NCI-H526 (cell line): ENCODE measurements at regions not wholly inside any gene's neighbourhood (a gene's known extent, or its start where the extent isn't known, plus 50 kb on each side); places are given as distances from the start of the nearest gene placed in this dataset.

Source experiments
- DNase-seq, 2 experiments: peaks; one replicate each; lab custom pipeline; 2025; lab: John Stamatoyannopoulos, UW

DNA sequence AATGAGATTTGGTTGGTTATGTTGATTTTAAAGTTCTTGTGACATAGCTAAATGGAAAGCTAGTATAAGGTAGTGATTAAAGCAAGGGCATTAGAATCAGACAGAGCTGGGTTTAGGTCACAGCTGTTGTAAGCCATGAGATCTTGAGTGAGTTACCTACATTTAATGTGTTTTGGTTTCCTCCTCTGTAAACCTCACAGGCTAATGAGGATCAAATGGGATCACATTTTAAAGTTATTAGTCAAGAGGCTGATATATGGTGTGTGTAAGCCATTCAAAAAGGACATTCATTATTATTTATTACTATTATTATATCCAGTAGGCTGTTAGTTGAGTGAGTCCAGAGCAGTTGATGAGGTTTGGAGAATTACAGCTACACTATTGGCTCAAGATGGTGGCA lies 416.2 kb downstream of the IRS1 start:
- DNase-seq, result no peak

DNA sequence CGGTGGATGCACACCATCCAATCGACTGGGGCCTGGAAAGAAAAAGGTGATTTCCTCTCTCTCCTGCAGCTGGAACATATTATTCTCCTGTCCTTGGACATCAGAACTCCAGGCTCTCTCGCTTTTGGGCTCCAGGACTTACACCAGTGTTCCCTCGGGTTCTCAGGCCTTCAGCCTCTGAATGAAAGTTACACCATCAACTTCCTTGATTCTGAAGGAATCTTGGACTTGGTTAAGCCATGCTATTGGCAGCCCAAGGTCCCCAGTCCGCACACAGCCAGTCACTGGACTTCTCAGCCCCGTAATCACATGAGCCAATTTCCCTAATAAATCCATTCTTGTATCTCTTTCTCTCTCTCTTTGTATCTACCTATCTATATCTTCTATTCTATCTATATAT lies 418.9 kb downstream of the IRS1 start:
- DNase-seq, result no peak

DNA sequence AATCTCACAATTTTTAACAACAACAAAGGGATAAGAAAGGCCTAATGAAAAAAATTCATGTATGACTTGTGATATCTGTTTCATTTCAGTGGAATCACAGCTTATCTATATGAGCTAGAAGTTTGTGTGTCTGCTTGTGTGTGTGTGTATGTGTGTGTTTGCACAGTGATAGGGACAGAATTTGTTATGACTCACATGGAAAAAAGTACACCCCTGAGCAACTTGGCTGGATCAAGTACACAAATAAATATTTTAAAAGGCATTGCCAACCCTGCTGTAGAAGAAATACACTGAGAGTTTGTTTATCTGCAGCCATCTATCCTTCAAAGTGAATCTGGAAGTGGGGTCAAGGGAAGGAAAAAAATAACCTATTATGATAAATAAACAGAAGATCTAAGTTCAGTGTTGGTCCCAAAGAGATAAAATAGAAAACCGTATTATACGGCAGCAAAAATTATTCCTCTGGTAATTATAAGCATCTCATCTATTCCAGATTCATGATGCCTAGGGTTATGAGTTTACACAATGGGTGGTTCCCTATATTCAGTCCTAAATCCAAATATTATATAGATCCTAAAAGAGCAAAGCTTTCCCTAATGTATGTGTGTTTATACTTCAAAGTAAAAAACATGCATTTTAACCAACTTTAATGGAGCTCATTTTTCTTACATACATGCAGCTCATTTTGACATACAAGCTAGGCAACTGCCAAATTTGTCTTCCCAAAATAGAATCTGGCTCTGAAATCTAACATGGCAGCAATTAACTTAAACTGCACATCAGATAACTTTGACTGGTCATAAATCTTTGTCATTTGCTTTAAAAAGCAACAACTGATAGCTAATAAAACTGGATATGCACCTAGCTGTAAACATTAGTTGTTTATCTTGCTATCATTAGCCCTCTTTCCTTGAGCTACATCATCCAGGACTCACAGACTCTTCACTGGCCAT lies 420.6 kb downstream of the IRS1 start:
- DNase-seq, result no peak

DNA sequence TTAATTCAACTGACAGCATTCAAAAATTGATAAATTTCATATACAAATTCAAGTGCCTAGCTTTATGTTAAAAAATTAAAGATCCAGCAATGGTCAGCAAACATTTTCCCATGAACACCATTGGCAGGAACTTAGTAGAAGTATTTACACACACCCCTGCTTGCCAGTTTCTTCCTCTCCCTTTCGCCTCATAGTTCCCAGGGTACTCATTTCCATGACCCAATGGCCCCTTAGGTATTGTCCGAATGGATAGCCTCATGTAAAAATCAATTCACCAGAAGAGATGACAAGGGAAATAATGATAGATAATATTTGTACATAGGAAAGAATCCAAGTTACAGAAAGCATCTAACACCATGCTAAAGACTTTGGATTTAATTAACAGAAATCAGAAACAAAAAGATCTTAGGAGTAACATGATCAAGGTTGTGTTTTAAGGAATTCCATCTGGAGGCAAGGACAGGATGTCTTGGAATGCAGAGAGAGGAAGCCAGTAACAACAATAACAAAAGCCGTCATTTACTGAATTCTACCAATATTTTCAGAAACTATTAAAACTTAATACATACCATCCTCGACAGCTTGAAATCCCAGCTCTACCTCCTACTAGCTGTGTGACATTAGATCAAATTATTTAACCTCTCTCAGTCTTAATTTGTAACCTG lies 423.0 kb downstream of the IRS1 start:
- DNase-seq, result no peak

DNA sequence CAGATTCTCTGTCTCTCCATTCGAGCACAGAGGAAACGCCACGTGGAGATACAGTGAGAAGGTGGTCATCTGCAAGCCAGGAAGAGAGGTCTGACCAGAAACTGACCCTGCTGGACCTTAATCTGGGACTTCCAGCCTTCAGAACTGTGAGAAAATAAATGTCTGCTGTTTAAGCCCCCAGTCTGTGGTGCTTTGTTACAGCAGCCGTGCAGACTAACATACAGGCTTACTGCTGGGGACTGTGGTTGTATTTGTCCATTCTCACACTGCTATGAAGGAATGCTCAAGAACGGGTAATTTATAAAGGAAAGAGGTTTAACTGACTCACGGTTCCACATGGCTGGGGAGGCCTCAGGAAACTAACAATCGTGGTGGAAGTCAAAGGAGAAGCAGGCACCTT lies 432.7 kb downstream of the IRS1 start:
- no peak for DNase-seq

DNA sequence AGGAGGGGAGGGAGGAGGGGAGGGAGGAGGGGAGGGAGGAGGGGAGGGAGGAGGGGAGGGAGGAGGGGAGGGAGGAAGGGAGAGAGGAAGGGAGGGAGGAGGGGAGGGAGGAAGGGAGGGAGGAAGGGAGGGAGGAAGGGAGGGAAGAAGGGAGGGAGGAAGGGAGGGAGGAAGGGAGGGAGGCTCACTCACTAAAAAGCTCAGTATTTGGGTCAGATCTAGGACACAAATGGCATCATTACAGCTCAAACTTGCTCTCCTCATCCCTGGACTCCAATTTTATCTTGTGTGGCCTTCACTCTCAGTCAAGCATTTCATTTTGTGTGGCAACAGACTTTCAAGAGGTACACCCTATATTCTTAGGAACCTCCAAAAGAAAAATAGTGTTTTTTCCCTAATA lies 435.4 kb downstream of the IRS1 start:
- DNase-seq, result no peak

DNA sequence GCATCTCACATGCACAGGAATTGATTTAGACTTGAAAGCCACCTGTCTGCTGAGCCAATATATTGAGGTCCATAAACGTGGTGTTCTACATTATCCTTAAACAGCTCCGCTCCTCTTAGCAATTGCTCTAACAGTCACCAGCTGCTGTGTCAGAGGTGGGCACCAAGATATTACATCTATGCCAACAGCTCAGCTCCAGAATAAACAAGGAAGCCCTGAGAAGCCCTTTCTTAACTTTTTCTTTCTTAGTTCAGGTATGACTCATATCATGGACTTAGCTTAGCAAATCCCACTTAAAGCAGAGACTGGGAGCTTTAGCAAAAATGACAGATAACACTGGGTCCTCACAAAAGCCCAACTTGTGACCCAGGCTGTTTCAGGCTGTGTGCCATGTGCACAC lies 436.6 kb downstream of the IRS1 start:
- no peak for DNase-seq

DNA sequence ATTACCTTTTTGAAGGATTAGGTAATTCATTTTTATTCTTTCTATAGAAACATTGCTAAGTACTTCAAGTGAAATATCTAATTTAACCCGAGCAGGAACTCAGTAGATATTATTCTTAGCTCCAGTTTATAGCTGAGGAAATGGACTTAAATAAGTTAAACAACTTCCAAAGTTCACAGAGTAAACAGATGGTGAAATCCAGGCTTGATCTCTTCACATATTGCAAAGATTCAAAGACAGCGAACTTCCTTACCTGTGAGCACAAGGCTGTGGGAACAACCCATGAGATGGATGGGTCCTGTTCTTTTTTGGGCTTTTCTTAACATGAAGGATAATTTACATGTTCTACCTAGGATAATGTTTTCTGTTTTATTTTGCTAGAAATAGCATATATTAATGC lies 439.0 kb downstream of the IRS1 start:
- no peak for DNase-seq

DNA sequence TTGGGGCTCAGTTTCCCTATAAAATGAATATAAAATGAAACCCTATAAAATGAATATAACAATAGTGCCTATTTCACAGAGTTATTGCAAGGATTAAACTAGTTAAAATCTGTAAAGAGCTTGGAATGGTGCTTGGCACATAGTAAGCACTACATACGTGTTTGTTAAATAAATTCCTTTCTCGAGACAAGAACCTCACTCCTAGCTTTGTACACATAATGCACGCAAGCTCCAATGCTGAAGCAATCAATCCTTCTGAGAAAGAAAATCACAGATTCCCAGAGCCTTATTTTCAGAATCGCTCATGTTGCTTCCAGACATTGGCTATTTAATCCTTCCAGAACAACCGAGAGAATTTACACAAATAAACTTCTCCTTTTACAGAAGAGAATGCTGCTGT lies 440.9 kb downstream of the IRS1 start:
- DNase-seq, result no peak

DNA sequence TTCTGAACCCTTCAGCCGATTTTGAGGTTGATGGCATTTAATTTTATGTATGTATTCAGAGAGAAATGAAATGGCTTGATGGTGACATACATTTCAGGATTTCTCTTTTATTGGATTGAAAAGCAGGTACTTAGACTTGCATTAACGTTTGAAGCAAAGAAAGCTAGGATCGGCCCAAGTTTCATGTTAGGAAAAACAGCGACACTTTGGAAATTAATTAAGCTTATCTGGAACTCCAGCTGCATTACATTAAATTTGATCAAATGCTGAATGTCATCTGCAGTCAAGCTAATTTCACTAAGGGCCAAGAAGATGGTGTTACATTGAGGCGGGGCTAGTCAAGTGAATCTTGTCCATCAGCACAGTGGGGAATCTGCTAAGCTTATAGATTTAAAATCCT lies 441.8 kb downstream of the IRS1 start:
- no peak for DNase-seq

DNA sequence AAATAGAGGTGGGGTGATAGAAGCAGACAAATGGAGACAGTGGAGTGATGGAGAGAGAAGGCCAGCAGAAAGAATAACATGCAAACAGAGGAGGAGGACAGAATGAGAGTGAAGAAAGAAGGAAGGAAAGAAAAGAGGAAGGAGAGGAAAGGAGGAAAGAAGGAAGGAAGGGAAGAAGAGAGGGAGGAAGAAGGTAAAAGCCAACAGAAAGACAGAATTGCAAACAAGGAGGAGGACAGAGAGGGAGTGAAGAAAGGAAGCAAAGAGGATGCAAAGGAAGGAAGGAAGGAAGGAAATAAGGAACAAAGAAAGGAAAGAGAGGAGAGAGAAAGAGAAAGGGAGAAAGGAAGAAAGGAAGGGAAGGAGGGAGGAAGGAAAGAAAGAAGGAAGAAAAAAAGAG lies 444.0 kb downstream of the IRS1 start:
- no peak for DNase-seq

DNA sequence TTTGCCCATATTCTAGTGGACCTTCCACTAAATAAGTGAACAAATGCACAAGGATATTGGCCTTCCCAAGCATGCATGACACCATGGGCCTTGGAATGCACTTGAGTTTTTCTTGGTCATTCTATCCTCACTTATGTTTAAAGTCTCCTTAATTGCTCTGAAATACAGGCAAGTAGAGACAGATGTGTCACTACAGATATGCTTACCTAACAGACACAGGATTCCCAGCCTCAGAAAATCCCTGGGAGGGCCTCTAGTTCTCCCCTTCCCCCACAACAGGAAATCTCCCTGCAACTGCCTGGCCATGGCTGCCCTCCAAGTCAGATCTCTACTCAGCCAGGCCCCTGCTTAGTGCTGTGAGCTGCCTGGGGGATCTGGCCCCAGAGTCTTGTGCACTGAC lies 445.2 kb downstream of the IRS1 start:
- no peak for DNase-seq

DNA sequence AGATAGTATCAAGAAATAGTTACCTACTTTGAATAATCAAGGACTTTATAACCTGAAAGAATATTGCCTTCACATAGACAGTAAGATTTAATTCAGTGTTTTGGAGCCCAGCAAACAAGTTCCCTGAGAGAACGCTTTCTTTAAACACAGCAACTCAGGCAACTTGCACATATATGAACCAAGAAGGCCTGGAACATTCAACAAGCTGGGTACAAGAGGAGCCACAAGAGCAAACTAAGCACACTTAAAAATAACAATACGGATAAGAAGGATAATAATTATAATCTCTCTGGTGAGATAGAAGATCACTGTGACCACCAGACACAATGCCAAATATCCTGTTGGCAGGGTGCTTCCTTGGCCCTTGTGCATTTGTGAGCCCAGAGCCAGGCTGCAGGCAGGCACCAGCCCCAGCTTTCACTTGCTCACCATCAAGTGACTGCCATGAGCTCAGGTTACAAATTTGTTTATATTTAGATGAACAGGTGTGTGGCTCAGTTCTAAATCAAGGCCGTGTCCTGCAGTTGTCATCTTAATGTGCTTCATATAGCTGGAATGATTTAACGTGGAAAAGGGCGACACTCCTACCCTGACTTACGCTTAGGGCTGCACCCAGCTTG lies 446.6 kb downstream of the IRS1 start:
- DNase-seq, result peak; percentile 76 to 90

DNA sequence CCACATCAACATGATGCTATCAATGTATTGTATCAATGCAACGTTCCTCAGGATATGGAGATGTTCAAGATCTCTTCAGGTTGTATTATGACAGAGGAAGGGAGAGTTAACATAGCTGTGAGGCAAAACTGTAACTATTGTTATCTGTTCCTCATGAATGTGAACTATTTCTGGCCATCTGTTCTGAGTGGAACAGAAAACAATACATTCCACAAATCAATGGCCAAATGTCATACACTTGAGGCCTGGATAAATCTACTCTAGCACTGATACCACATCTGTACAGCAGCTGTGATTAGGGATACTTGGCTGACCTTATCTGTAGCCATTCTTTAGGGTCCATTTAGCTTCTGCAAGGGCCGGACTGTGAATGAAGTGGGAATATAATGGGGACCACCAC lies 447.9 kb downstream of the IRS1 start:
- DNase-seq, result no peak

DNA sequence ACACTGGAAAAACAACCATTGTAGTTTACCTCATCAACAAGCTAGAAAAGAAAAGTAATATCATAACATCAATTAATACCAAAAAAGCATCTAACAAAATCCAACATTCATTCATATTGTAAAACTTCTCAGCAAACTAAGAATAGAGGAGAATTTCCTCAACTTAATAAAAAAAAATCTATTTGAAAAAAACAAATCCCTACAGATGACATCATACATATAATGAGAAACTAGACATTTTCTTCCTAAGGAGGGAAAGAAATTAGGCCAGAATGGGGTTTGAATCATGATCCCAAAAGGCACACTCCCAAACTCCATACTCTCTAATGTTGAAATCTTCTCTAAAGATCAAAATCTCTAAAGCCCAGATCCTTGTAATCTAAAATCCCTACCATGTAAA lies 460.0 kb downstream of the IRS1 start:
- DNase-seq, result no peak

DNA sequence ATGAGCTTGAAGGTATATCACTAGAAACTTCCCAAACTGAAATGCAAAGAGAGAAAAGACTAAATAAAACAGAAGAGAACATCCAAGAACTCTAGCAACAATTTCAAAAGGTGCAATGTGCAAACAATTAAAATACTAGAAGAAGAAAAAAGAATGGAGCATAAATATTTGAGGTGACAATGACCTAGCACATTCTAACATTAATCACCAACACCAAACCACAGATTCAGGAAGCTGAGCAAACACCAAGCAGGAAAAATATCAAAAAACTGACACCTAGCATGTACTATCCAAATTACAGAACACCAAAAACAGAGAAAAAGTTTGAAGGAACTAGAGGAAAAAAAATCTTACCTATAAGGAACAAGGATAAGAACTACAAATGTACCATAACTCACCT lies 460.8 kb downstream of the IRS1 start:
- DNase-seq, result no peak

DNA sequence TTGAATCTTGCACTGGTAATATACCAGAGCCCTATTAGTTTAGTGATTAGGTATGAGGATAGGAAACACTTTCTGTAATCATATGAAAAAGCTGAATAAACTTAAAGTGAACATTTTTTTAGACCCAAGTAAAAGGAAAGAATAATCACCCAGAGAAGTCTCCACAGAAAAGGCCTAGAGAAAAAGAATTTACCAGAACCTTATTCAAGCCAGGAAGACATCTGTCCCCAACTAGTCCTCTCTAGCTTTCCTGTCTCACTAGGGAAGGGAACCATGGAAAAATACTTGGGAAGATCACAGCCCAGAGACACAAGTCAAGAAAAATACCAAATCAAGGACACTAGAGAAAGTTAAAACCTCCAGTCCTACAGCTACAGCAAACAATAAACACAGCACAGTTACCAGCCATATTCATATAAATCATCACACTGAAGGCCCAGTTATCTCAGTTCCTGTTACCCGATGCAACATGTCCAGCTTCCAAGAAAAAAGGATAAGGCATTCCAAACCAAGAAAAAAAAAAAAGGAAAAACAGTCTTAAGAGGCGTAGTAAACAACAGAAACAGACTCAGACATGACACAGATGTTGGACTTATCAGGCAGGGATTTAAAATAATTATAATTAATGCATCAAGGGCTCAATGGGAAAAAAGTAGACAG lies 461.5 kb downstream of the IRS1 start:
- DNase-seq, result no peak

DNA sequence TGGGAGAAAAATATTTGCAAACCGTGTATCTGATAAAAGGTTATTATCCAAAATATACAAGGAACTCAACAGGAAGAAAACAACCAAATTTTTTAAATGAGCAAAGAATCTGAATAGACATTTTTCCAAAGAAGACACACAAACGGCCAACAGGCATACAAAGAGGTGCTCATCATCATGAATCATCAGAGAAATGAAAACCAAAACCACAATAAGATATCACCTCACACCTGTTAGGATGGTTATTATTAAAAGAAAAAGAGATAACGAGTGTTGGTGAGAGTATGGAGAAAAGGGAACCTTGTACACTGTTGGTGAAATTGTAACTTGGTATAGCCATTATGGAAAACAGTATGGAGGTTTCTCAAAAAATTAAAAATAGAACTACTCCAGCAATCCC lies 463.3 kb downstream of the IRS1 start:
- DNase-seq, result no peak

DNA sequence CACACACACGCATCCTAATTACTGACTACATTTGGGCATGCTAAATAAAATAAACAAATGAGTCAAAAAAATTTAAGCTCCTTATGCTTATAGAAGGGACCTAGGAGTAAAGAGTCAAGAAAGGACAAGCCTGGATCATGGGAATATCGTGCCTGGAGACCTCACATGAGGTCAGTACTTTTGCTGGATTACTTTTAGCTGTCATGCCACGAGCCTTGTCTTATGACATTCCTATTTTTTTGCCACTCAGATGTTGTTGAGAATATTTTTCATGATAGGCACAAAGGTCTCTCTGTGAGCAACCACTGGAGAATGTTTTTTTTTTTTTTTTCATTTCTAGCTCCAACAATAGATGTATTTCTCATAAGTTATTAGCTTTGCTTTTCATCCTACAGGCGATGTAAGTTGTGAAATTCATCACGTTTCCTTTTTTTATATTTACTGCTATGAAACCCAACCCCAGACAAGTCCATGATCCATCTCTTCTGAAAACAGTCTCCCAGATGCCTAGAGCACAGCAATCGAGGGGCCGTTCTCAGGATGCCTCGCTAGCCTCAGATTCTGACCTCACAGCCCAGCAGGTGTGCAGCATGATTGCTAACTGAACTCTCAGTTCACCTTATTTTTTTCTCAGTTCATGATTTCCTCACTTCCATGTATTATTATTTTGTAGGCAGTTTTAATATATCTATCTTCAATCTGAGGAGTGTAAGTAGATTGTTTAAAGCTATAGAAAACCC lies 464.5 kb downstream of the IRS1 start:
- no peak for DNase-seq

DNA sequence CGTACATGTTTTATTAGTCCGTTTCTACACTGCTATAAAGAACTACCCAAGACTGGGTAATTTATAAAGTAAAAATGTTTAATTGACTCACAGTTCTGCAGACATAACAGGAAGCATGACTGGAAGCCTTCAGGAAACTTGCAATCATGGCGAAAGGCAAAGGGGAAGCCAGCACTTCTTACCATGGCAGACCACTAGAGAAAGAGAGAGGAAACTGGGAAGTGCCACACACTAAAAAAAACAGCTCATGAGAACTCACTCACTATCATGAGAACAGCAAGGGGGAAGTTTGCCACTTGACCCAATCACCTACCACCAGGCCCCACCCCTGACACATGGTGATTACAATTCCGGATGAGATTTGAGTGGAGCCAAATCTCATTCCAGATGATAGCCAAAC lies 466.2 kb downstream of the IRS1 start:
- DNase-seq, result no peak

DNA sequence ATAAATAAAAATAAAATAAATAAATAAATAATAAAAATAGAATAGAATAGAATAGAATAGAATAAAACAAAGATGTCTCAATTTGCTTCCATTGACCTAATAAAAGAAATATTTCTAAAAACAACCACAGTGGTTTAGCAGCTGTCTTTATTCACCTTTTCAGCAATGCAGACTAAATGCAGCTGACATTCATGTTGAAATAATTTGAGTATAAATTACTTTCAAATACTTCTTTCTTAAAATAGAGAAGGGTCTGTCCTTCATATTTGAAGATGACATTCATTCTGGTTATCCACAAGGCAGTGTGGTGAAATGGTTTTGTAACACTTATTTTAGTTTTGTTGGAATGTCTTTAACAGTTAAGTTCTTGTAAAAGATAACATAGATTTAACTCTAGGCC lies 469.4 kb downstream of the IRS1 start:
- no peak for DNase-seq

DNA sequence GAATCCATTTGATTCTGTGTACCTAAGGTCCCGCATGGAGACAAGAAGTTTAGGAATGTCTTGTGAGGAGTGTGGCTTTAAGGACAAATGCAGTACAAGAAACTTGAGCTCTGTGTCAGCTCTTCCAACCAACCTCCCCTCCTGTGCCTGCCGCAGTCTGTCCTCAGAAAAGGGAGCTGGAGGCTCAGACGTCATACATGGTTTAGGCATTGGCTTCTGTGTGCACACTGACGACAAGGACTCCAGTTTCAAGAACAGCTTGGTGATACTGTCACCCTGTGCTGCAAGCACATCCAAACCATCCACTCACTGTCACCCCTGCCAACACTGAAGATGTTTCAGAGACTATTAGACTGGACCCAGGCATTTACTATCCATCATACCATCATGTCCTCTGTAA lies 470.4 kb downstream of the IRS1 start:
- DNase-seq, result no peak
